HG03378 (cell line): ENCODE measurements at regions not wholly inside any gene's neighbourhood (a gene's known extent, or its start where the extent isn't known, plus 50 kb on each side); places are given as distances from the start of the nearest gene placed in this dataset.

Experiments used
- ATAC-seq: cut with Tn5 transposase; IDR thresholded peaks from one replicate; pipeline ENCODE4 v1.9.1; 2021; ENCODE audit warnings: mild to moderate bottlenecking, moderate library complexity; ENCODE audit not compliant: unreplicated experiment

DNA sequence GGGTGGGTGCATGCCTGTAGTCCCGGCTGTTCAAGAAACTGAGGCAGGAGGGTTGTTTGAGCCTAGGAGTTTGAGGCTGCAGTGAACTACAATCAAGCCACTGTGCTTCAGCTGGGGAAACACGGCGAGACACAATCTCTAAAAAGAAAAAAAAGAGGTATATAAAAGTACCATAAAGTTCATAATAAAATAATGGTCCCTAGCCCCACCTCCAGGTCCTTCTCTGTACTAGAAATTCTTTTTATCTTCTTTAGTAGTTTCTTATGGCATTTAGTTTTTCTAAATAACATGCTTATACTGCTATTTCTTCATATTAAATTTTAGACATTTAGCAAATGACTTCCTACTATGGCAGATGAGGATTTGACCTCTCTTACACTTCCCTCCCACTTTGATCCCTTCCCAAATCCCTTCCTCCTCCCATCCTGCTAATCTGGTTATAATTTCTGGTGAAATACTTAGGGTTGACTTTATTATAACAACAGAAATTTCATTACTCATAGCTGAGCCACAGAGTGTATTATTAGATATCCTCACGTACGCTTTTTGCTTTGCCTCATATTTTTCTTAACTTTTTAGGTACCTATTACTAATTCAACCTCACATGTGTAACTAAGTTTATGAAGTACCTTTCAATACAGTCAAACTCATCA, 94.7 kb downstream of the SLC41A2 start:
- no peak for ATAC-seq

GRCh38 chr12:104858611-104859543, 99.2 kb downstream of the SLC41A2 start:
- no peak for ATAC-seq

- no peak for ATAC-seq
Measured at GRCh38 chr12:104856531-104856930, 101.6 kb downstream of the SLC41A2 start.

GRCh38 chr12:104855599-104855998, 102.5 kb downstream of the SLC41A2 start:
- ATAC-seq = no peak

DNA sequence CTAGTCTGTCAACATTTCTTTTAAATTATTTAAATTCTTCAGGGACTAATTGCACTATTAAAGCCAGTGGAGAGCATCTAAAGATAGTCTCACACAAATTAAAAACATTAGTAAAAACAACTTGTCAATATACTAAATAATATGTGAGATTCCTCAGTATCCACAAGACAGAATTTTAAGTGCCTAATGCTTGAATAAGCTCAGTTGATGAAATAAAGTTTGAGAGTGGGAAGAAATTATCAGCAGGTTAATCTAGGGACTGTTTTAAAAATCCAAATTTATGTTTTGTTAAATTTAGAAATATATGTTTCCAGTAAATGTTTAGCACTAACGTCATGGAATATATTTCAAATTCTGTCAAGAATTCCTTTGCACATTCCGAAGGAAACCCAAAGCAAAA, 105.2 kb downstream of the SLC41A2 start:
- ATAC-seq = no peak

- no peak for ATAC-seq
Measured at GRCh38 chr12:104852102-104852501, 106.0 kb downstream of the SLC41A2 start.

DNA sequence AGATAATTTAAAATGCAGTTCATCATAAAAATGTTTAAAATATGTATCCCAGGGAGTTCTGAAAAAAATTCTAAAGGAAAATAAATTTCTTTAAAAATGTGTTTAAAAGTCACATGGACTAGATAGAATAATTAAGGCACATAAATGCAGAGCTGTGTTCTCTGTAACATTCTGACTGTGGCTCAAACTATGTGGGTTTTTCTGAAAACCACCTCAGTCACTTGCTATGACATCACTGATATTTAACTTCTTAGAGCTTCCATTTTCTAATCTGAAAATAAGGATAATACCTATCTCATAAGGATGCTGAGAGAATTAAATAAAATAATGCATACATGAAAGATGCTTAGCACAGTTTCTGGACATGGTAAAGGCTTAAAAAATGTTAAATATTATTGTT, 107.3 kb downstream of the SLC41A2 start:
- no peak for ATAC-seq

DNA sequence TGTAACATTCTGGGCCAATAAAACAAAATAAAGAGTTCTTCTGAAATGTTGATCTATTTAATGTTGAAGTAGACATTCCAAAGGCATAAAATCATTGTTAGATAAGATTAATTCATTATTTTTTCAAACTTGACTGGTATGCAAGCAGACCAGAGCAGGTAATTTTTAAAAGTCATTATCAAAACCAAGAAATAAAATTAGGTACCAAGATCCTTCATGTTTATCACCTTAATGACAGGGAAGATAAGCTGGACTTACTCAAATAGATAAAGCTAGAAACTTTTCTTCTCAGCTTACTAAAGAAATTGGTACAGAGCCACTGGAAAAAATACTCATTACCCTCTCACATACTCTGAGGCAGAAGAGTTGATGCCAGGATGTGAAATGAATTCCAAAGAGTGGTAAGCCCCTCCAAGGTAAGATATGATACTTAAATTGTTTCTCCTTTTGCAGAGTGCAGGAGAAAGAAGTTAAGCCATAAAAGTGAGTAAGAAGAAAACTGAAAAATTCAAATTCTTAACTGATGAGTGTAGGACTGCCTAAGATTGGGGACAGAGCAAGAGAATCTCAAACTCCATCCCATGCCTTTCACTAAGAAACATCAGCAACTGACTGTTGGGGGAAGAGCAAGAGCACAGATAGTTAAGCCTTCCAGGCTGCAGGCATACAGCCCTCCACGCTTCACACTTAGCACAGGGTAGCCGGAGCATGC, 111.9 kb downstream of the SLC41A2 start:
- ATAC-seq = no peak

- no peak for ATAC-seq
Measured at GRCh38 chr12:104844123-104844522, 114.0 kb downstream of the SLC41A2 start.

GRCh38 chr12:104840262-104840661, 117.8 kb downstream of the SLC41A2 start:
- ATAC-seq = no peak

DNA sequence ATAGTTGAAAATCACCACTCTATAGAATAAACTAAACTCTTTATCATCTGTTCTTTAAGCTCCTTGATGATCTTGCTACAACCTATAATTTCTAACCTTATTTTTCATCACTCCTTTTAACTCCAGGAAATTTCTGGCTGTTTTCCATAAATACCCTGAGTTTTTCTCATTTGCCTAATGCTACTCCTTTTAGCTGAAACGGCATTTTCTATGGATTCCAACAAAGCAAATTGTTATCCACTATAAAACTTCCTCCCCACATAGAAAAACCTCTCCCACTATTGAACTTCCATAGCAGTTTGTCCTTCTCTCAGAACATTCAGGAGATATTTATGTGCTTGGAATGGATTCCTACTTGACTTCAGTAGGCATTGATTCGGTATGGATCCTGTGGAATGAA, 122.8 kb downstream of the SLC41A2 start:
- no peak for ATAC-seq

- ATAC-seq = no peak
Measured at GRCh38 chr12:104834607-104835006, 123.5 kb downstream of the SLC41A2 start.

- ATAC-seq = no peak
Measured at GRCh38 chr12:104833756-104834155, 124.3 kb downstream of the SLC41A2 start.

GRCh38 chr12:104828015-104828414, 130.1 kb downstream of the SLC41A2 start:
- no peak for ATAC-seq

DNA sequence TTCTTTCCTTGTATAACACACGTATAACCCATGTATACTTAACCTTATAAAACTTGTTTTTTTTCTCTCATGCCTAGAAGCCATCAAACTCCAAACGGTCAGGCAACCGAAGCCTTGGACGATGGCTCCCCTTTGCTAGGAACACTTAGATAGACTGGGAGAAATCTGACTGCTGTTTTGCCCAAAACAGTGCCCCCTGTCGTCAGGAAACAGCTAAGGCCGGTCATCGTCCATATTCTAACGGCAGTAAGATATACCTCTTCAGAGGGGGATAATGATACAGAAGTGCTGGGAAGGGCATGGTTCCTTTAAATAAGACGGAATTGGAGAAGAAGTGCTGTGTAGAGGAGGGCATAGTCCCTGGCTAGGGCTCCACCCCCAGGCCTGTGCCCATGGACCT, 130.5 kb downstream of the SLC41A2 start:
- ATAC-seq = no peak

GRCh38 chr12:104825408-104825807, 132.7 kb downstream of the SLC41A2 start:
- no peak for ATAC-seq

GRCh38 chr12:104823985-104824461, 134.1 kb downstream of the SLC41A2 start:
- ATAC-seq = no peak

DNA sequence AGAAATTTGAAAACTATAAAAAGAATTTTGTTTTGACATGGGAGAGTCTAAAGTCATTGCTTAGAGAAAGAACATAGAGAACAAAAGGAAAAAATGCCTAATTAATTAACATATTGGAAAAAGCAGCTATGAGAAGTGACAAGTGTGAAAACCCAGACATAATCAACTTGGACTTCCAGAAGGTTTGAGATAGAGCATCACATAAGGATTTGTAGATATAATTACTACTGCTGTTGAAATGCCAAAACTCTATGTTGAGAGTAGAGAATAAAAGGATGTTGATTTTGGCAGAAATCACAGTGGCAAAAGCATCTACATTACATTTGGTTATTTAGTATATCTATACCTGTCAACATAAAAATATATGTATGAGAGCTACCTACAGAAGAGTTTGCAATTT, 135.1 kb downstream of the SLC41A2 start:
- no peak for ATAC-seq

DNA sequence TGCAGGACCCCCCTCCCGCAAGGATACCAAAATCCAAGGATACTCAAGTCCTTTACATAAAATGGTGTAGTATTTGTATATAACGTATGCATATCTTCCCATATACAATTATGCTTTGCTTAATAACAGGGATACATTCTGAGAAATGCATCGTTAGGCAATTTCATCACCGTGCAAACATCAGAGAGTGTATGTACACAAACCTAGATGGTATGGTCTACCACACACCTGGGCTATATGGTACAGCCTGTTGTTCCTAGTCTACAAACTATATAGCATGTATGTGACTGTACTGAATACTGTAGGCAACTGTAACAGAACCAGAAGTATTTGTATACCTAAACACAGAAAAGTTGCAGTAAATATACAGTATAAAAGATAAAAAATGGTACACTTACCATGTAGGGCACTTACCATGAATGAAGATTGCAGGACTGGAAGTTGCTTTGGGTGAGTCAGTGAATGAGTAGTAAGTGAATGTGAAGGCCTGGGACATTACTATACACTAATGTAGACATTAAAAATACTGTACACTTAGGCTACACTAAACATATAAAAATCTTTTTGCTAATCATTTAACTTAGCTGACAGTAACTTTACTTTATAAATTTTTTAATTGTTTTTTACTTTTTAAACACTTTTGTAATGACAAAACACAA, 141.1 kb downstream of the SLC41A2 start:
- no peak for ATAC-seq

DNA sequence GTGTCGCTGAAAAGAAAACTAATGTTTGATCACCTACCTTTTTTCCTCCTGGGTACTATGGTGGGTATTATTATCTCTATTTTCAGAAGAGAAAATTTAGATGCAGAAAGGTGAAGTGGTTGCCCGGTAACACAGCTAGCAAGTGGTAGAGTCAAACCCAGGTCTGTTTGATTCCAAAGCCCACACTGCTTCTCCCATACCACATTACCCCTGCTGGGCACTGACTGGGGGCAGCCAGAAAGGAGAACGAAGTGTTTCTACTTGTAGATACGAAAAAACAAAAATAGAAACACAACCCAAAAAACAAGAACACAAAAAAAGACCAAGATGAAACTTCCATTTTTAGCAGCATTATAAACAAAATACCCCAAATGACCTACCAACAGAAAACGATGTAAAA, 142.2 kb downstream of the SLC41A2 start:
- no peak for ATAC-seq

DNA sequence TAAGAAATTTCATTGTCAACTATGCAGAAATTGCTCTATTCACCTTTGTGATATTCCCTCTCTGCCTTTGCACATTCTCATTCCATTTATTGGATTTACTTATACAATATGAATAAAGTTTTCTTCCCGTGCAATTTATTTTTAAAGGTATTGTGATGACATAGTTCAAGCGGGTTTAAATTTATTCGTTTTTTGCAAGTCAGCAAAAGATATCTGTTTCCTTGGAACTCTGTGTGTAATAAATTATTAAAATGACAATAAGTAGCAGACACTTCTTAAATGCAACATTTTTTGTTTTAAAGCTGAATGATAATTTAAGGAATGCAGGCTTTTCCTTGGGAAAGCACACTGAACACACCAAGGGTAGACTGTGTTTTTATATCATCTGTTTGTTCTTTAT, 143.1 kb downstream of the SLC41A2 start:
- no peak for ATAC-seq
